Uterus (tissue), 2 donors: ENCODE measurements at regions not wholly inside any gene's neighbourhood (a gene's known extent, or its start where the extent isn't known, plus 50 kb on each side); places are given as distances from the start of the nearest gene placed in this dataset.

Source experiments
- POLR2A ChIP-seq, 2 donors: fragments of 450-650 bp; IDR thresholded peaks; one replicate each; pipeline ENCODE4 v1.6.1; 2016; ENCODE audit warnings: antibody characterized with exemption in 2 of 2, mild to moderate bottlenecking in 1 of 2, moderate library complexity in 1 of 2
- TF ChIP-seq, protein P1 (sequence below), 4 experiments: fragments of 200-600 bp in 2 of 4; fragments of 450-650 bp in 2 of 4; sonication (generic) in 2 of 4; IDR thresholded peaks; one replicate each; pipeline ENCODE4 v1.5.1; 2016 to 2019; ENCODE audit warnings: antibody characterized with exemption in 4 of 4, mild to moderate bottlenecking in 2 of 4, moderate library complexity in 1 of 4

DNA sequence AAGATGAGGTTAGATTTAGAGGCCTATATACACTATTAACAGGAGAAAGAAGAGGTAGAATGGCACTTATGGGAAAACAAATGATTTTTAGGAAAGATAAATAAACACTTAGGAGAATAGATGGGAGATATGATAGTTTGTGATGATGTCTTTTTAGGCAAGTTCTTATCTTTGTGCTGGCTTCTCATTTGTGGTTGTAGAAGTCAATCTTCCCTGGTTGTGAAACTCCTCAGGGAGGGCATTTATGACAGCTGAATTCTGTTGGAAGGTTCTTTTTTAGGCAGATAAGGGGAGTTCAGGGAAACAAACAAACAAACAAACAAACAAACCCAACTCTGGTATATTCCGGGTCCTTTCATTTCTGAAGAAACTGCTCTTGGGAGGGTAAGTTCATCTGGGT, 311.8 kb downstream of the AEBP2 start:
- TF ChIP-seq, protein P1, sequence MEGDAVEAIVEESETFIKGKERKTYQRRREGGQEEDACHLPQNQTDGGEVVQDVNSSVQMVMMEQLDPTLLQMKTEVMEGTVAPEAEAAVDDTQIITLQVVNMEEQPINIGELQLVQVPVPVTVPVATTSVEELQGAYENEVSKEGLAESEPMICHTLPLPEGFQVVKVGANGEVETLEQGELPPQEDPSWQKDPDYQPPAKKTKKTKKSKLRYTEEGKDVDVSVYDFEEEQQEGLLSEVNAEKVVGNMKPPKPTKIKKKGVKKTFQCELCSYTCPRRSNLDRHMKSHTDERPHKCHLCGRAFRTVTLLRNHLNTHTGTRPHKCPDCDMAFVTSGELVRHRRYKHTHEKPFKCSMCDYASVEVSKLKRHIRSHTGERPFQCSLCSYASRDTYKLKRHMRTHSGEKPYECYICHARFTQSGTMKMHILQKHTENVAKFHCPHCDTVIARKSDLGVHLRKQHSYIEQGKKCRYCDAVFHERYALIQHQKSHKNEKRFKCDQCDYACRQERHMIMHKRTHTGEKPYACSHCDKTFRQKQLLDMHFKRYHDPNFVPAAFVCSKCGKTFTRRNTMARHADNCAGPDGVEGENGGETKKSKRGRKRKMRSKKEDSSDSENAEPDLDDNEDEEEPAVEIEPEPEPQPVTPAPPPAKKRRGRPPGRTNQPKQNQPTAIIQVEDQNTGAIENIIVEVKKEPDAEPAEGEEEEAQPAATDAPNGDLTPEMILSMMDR (IDR thresholded peaks at IDR 0.05): no peak
- TF ChIP-seq POLR2A (IDR thresholded peaks at IDR 0.05): no peak
